Tibial nerve (tissue), 4 donors: ENCODE measurements at regions not wholly inside any gene's neighbourhood (a gene's known extent, or its start where the extent isn't known, plus 50 kb on each side); places are given as distances from the start of the nearest gene placed in this dataset.

Experiments
- DNase-seq, 2 donors: peaks; one replicate each; pipeline ENCODE4 v3.0.0-alpha.2; 2019; ENCODE audit warnings: low spot score in 2 of 2
- H3K27ac ChIP-seq, 4 donors: fragments of 200-600 bp; sonication (generic) in 3 of 4; one replicate each; pipeline ENCODE4 v1.5.1; 2017 to 2019; ENCODE audit warnings: mild to moderate bottlenecking in 1 of 4
- H3K27me3 ChIP-seq, 2 donors: fragments of 200-600 bp; sonication (generic) in 1 of 2; one replicate each; pipeline versions ENCODE4 v1.5.1 to v1.6.0; 2017 to 2019
- H3K36me3 ChIP-seq, 3 donors: fragments of 200-600 bp; sonication (generic); one replicate each; pipeline ENCODE4 v1.5.1; 2018 to 2019
- H3K4me1 ChIP-seq, 4 donors: fragments of 200-600 bp; sonication (generic) in 3 of 4; one replicate each; pipeline ENCODE4 v1.5.1; 2017 to 2019
- H3K4me3 ChIP-seq, 4 donors: fragments of 200-600 bp; sonication (generic) in 3 of 4; one replicate each; pipeline ENCODE4 v1.5.1; 2017 to 2019; ENCODE audit warnings: mild to moderate bottlenecking in 1 of 4, moderate library complexity in 1 of 4
- H3K9me3 ChIP-seq, 4 donors: fragments of 200-600 bp; sonication (generic) in 3 of 4; one replicate each; pipeline ENCODE4 v1.5.1; 2017 to 2019
- EP300 ChIP-seq, 2 donors: sonication (generic); formaldehyde crosslinking; IDR thresholded peaks; one replicate each; pipeline ENCODE4 v1.6.1; 2017; ENCODE audit warnings: antibody characterized with exemption in 2 of 2, mild to moderate bottlenecking in 1 of 2
- POLR2A ChIP-seq, 2 donors: fragments of 450-650 bp; IDR thresholded peaks; one replicate each; pipeline ENCODE4 v1.6.1; 2017; ENCODE audit warnings: antibody characterized with exemption in 2 of 2, mild to moderate bottlenecking in 2 of 2, moderate library complexity in 2 of 2
- WGBS, 2 donors: methylation state at CpG; one replicate each; pipeline ENCODE4 v1.1.5; 2018; 5-methylcytosine and 5-hydroxymethylcytosine counted together
- TF ChIP-seq, protein P1 (sequence below), 5 experiments: fragments of 200-600 bp in 3 of 5; fragments of 450-650 bp in 2 of 5; sonication (generic) in 3 of 5; IDR thresholded peaks; one replicate each; pipeline ENCODE4 v1.5.1; 2016 to 2019; ENCODE audit warnings: antibody characterized with exemption in 5 of 5, mild to moderate bottlenecking in 3 of 5, moderate library complexity in 2 of 5

DNA sequence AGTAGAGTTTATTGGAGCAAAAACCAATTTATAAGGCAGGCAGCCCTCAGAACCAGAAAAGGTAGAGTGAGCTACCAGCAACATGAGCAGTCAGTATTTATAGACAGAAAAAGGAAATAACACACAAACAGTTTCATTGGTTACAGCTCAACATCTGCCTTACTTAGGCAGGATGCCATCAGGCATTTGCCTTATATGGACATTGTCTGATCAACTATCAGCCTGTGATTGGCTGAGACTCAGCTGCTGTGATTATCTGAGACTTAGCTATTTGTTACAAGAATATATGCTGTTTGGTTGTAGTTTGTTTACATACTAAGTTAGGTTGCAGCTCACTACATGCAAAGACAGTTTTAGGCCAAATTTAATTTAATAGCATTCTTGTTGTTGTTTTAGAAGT is 60.4 kb upstream of the CDK1 start:
- Histone ChIP-seq H3K9me3 (peaks cover 0 to 3% (median 0%) of the 10 kb centered on the region in 4 donors), H3K4me1 (no peaks in the 10 kb centered on the region), H3K36me3 (no peaks in the 10 kb centered on the region), H3K27ac (no peak overlapping the region), H3K27me3 (no peaks in the 10 kb centered on the region), H3K4me3 (no peak overlapping the region)
- no peak for DNase-seq
- TF ChIP-seq POLR2A (IDR thresholded peaks at IDR 0.05) (no peak), EP300 (IDR thresholded peaks at IDR 0.05) (no peak)
- TF ChIP-seq, protein P1, sequence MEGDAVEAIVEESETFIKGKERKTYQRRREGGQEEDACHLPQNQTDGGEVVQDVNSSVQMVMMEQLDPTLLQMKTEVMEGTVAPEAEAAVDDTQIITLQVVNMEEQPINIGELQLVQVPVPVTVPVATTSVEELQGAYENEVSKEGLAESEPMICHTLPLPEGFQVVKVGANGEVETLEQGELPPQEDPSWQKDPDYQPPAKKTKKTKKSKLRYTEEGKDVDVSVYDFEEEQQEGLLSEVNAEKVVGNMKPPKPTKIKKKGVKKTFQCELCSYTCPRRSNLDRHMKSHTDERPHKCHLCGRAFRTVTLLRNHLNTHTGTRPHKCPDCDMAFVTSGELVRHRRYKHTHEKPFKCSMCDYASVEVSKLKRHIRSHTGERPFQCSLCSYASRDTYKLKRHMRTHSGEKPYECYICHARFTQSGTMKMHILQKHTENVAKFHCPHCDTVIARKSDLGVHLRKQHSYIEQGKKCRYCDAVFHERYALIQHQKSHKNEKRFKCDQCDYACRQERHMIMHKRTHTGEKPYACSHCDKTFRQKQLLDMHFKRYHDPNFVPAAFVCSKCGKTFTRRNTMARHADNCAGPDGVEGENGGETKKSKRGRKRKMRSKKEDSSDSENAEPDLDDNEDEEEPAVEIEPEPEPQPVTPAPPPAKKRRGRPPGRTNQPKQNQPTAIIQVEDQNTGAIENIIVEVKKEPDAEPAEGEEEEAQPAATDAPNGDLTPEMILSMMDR (IDR thresholded peaks at IDR 0.05): no peak

DNA sequence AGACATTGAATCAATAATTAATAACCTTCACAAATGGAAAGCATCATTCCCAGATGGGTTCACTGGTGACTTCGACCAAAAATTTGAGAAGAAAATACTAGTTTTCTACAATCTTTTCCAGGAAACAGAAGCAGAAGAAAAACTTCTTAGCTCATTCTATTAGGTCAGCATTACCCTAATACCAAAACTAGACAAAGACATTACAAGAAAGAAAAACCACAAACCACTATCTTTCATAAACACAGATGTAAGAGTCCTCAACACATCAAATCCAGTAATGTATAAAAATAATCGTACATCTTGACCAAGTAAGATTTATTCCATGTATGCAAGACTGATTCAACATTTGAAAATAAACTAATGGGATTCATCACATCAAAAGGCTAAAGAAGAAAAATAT is 64.0 kb upstream of the CDK1 start:
- Histone ChIP-seq H3K4me1 (no peaks in the 10 kb centered on the region), H3K9me3 (peaks cover 0 to 3% (median 0%) of the 10 kb centered on the region in 4 donors), H3K4me3 (no peak overlapping the region), H3K27me3 (no peaks in the 10 kb centered on the region), H3K36me3 (no peaks in the 10 kb centered on the region), H3K27ac (no peak overlapping the region)
- TF ChIP-seq, protein P1 (IDR thresholded peaks at IDR 0.05): no peak
- TF ChIP-seq POLR2A (IDR thresholded peaks at IDR 0.05) (no peak), EP300 (IDR thresholded peaks at IDR 0.05) (no peak)
- 80 to 82% methylated on average over 2 of the region's 2 CpGs for WGBS, 2 donors
- no peak for DNase-seq

DNA sequence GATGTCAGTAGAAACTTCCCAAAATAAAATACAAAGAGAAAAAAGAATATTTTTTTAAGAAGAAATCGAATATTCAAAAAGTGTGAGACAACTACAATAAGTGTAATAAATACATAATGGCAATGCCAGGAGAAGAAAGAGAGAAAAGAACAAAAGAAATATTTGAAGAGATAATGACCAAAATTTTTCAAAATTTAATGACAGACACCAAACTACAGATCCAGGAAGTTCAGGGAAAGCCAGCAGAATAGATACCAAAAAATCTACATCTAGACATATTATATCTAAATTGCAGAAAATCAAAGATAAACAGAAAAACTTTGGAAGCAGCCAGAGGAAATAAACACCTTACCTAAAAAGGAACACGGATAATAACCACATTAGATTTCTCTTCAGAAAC is 66.8 kb upstream of the CDK1 start:
- Histone ChIP-seq H3K27me3 (no peaks in the 10 kb centered on the region), H3K4me3 (no peak overlapping the region), H3K27ac (no peak overlapping the region), H3K36me3 (no peaks in the 10 kb centered on the region), H3K4me1 (no peaks in the 10 kb centered on the region), H3K9me3 (peaks cover 0 to 3% (median 0%) of the 10 kb centered on the region in 4 donors)
- WGBS, 2 donors: 87 to 94% methylated on average over 2 of the region's 2 CpGs
- TF ChIP-seq EP300 (IDR thresholded peaks at IDR 0.05) (no peak), POLR2A (IDR thresholded peaks at IDR 0.05) (no peak)
- TF ChIP-seq, protein P1 (IDR thresholded peaks at IDR 0.05): no peak
- no peak for DNase-seq

DNA sequence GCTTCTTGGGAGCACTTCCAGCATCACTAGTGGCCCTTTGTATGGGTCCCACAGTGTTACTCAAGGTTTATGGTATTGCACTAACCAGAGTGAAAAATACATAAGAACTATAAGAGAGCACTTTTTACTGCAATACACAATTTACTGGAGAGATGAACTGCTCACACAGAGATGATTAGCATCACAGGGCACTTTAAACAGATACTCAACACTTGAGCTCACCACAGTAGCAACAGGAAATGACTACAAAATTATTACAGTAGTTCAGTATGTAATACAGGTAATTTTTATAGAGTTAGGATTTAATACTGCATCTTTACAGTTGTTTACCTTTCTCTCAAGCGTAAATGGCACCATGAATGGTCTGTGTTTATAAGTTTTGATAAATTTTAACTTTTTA is 68.2 kb upstream of the CDK1 start:
- DNase-seq: no peak
- no peak for TF ChIP-seq EP300 (IDR thresholded peaks at IDR 0.05)
- TF ChIP-seq, protein P1 (IDR thresholded peaks at IDR 0.05): no peak
- no peak for TF ChIP-seq POLR2A (IDR thresholded peaks at IDR 0.05)
- H3K4me1 ChIP-seq: peaks cover 0 to under 1% (median 0%) of the 10 kb centered on the region in 4 donors
- H3K36me3 ChIP-seq: no peaks in the 10 kb centered on the region
- H3K27ac ChIP-seq: no peak overlapping the region
- peaks cover 0 to 3% (median 0%) of the 10 kb centered on the region in 4 donors for H3K9me3 ChIP-seq
- H3K27me3 ChIP-seq: no peaks in the 10 kb centered on the region
- WGBS, 2 donors: 95 to 98% methylated on average over 1 of the region's 1 CpG
- H3K4me3 ChIP-seq: no peak overlapping the region

DNA sequence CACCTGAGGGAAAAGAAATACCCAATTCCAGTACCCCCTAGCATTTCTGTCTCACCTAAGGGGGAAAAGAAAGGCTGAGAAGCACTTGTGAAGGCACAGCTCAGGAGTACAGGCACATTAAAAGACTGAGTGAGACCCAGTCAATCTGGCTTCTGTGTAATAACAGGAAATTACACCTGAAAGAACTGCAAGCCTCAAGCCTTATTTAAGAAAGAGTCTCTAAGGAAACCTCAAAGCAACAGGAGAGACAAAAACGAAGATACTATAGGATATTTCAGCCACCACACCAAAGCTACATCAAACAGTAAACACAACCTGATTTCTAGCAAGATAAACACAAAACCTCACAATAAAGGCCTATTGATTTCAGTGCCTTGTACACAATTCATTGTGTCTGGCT is 69.6 kb upstream of the CDK1 start:
- H3K4me1 ChIP-seq: peaks cover 0 to 10% (median 0%) of the 10 kb centered on the region in 4 donors
- H3K9me3 ChIP-seq: no peaks in the 10 kb centered on the region
- H3K27me3 ChIP-seq: no peaks in the 10 kb centered on the region
- no peak for DNase-seq
- 0% methylated on average over 1 of the region's 1 CpG for WGBS, 2 donors
- no peak overlapping the region for H3K4me3 ChIP-seq
- H3K36me3 ChIP-seq: no peaks in the 10 kb centered on the region
- H3K27ac ChIP-seq: no peak overlapping the region
- TF ChIP-seq POLR2A (IDR thresholded peaks at IDR 0.05) (no peak), EP300 (IDR thresholded peaks at IDR 0.05) (no peak)
- TF ChIP-seq, protein P1 (IDR thresholded peaks at IDR 0.05): no peak
